Astrocyte (in vitro differentiated cells and primary cell): ENCODE measurements at regions not wholly inside any gene's neighbourhood (a gene's known extent, or its start where the extent isn't known, plus 50 kb on each side); places are given as distances from the start of the nearest gene placed in this dataset.
A peak's percentile ranks its signal among the peaks of the same experiment; 100 is the strongest.

Experiments used
- DNase-seq: peaks from one replicate; pipeline ENCODE4 v3.0.0-alpha.2; 2010; ENCODE audit warnings: low read depth
- FAIRE-seq: peaks from 2 replicates; lab custom pipeline; 2011; peaks lifted over from hg19 to GRCh38; lab: Jason Lieb, UNC
- H2AFZ ChIP-seq: 2 replicates; pipeline ENCODE4 v1.6.0; 2012; ENCODE audit warnings: low read depth, low read length, inconsistent platforms
- H3K27ac ChIP-seq: 2 replicates; pipeline ENCODE4 v1.5.1; 2011; ENCODE audit warnings: low read depth, low read length, inconsistent platforms
- H3K27me3 ChIP-seq: 2 replicates; pipeline ENCODE4 v1.6.0; 2011; ENCODE audit warnings: low read length, inconsistent platforms; ENCODE audit not compliant: insufficient read depth
- H3K36me3 ChIP-seq: 2 replicates; pipeline ENCODE4 v1.5.1; 2011; ENCODE audit warnings: low read length, inconsistent platforms; ENCODE audit not compliant: insufficient read depth
- H3K4me1 ChIP-seq: 2 replicates; pipeline ENCODE4 v1.5.1; 2011; ENCODE audit warnings: low read length, inconsistent platforms; ENCODE audit not compliant: insufficient read depth
- H3K4me2 ChIP-seq: 2 replicates; pipeline ENCODE4 v1.6.0; 2012; ENCODE audit warnings: low read length, inconsistent platforms
- H3K4me3 ChIP-seq: 2 replicates; pipeline ENCODE4 v1.5.1; 2011; ENCODE audit warnings: low read depth, mild to moderate bottlenecking, low read length, inconsistent platforms; ENCODE audit not compliant: insufficient read depth
- H3K79me2 ChIP-seq: 2 replicates; pipeline ENCODE4 v1.6.0; 2012; ENCODE audit warnings: mild to moderate bottlenecking, low read length, inconsistent platforms; ENCODE audit not compliant: insufficient read depth
- H3K9ac ChIP-seq: 2 replicates; pipeline ENCODE4 v1.6.0; 2012; ENCODE audit warnings: mild to moderate bottlenecking, low read length, inconsistent platforms
- H3K9me3 ChIP-seq: 2 replicates; pipeline ENCODE4 v1.5.1; 2012; ENCODE audit warnings: low read depth, mild to moderate bottlenecking, low read length, inconsistent platforms; ENCODE audit not compliant: insufficient read depth
- H4K20me1 ChIP-seq: 2 replicates; pipeline ENCODE4 v1.6.0; 2012; ENCODE audit warnings: low read length, inconsistent platforms; ENCODE audit not compliant: insufficient read depth
- H3K27ac Mint-ChIP-seq: one replicate; pipeline ENCODE4 v1.8.0; 2021; ENCODE audit warnings: mild to moderate bottlenecking, mixed read lengths; ENCODE audit not compliant: unreplicated experiment
- H3K27me3 Mint-ChIP-seq: one replicate; pipeline ENCODE4 v1.8.0; 2021; ENCODE audit warnings: low read depth, mixed read lengths; ENCODE audit not compliant: unreplicated experiment
- H3K36me3 Mint-ChIP-seq: one replicate; pipeline ENCODE4 v1.8.0; 2021; ENCODE audit warnings: low read depth, mixed read lengths; ENCODE audit not compliant: unreplicated experiment
- H3K4me1 Mint-ChIP-seq: one replicate; pipeline ENCODE4 v1.8.0; 2021; ENCODE audit warnings: low read depth, mixed read lengths; ENCODE audit not compliant: unreplicated experiment
- H3K4me3 Mint-ChIP-seq: one replicate; pipeline ENCODE4 v1.8.0; 2021; ENCODE audit warnings: mild to moderate bottlenecking, moderate library complexity, mixed read lengths; ENCODE audit not compliant: unreplicated experiment
- H3K9me3 Mint-ChIP-seq: one replicate; pipeline ENCODE4 v1.8.0; 2021; ENCODE audit warnings: mild to moderate bottlenecking, mixed read lengths; ENCODE audit not compliant: unreplicated experiment
- EZH2 ChIP-seq: IDR thresholded peaks from 2 replicates; pipeline ENCODE4 v1.6.1; 2012; ENCODE audit warnings: mild to moderate bottlenecking, low read length, inconsistent platforms; ENCODE audit not compliant: insufficient read depth
- TF ChIP-seq, protein P1 (sequence below): IDR thresholded peaks from 2 replicates; pipeline ENCODE4 v1.5.1; 2011; ENCODE audit warnings: low read depth, mild to moderate bottlenecking, inconsistent platforms, low read length, moderate library complexity; ENCODE audit not compliant: insufficient read depth

DNA sequence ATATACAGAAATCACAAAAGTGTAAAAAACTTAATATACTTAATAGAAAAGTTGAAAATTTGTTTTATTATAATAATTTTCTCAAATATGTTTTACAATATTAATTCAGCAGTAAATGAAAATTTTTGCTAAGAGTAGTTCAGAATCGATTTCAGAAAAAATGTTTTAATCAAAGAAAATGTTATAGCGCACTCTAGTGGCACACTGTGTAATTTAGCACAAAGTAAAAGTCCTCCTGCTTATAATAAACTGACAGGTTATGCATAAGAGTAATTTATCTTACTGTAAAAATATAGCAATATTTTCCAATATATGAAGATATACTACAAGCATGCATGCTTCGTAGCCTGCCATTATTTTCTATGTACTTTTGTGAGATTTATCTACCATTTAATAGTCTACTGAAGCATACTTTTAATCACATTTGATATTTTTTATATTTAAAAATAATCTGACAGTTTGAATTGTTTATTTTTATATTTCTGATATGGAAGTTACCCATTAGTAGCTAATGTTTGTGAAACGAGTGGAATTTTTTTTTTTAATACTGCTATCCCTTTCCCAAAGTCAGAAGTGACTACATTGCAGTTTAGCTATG, 217.9 kb upstream of the KLHL4 start:
- FAIRE-seq: peak; percentile 80
- TF ChIP-seq, protein P1, sequence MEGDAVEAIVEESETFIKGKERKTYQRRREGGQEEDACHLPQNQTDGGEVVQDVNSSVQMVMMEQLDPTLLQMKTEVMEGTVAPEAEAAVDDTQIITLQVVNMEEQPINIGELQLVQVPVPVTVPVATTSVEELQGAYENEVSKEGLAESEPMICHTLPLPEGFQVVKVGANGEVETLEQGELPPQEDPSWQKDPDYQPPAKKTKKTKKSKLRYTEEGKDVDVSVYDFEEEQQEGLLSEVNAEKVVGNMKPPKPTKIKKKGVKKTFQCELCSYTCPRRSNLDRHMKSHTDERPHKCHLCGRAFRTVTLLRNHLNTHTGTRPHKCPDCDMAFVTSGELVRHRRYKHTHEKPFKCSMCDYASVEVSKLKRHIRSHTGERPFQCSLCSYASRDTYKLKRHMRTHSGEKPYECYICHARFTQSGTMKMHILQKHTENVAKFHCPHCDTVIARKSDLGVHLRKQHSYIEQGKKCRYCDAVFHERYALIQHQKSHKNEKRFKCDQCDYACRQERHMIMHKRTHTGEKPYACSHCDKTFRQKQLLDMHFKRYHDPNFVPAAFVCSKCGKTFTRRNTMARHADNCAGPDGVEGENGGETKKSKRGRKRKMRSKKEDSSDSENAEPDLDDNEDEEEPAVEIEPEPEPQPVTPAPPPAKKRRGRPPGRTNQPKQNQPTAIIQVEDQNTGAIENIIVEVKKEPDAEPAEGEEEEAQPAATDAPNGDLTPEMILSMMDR: peak; percentile 36
- no peak for TF ChIP-seq EZH2
- no peak overlapping the region for H3K4me3 Mint-ChIP-seq

DNA sequence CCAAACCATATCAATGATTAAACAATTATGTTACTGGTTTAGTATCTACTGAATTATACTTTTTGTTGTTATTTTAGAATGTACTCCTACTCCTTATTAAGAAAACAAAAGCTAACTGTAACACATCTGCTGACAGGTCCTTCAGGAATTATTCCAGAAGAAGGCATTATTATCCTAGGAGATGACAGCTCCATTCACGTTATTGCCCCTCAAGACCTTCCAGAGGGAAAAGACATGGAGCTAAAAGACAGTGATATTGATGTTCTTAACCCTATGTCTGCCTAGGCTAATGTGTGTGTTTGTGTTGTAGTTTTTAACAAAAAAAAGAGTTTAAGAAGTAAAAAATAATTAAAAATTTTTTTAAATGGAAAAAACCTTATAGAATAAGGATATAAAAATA, 206.8 kb upstream of the KLHL4 start:
- Histone ChIP-seq H3K9me3 (no peaks in the 10 kb centered on the region), H2AFZ (no peak overlapping the region), H3K4me3 (no peak overlapping the region), H3K9ac (no peak overlapping the region), H3K27me3 (no peaks in the 10 kb centered on the region), H4K20me1 (no peaks in the 10 kb centered on the region), H3K79me2 (no peaks in the 10 kb centered on the region), H3K36me3 (no peaks in the 10 kb centered on the region), H3K27ac (no peak overlapping the region), H3K4me2 (no peak overlapping the region), H3K4me1 (no peaks in the 10 kb centered on the region)
- TF ChIP-seq EZH2: no peak
- TF ChIP-seq, protein P1: no peak
- Mint-ChIP-seq H3K36me3 (no peaks in the 10 kb centered on the region), H3K9me3 (no peaks in the 10 kb centered on the region), H3K27me3 (no peaks in the 10 kb centered on the region), H3K4me1 (no peaks in the 10 kb centered on the region), H3K4me3 (no peak overlapping the region), H3K27ac (no peak overlapping the region)
- DNase-seq (no peak), FAIRE-seq (no peak)

More for the DNA sequence above, 217.9 kb upstream of the KLHL4 start:
- H3K4me1 Mint-ChIP-seq: no peaks in the 10 kb centered on the region
- H3K4me3 ChIP-seq: no peak overlapping the region
- no peak overlapping the region for H3K27ac Mint-ChIP-seq
- H2AFZ ChIP-seq: no peak overlapping the region
- no peaks in the 10 kb centered on the region for H3K36me3 Mint-ChIP-seq
- H3K27me3 Mint-ChIP-seq: no peaks in the 10 kb centered on the region
- no peak overlapping the region for H3K4me2 ChIP-seq
- no peaks in the 10 kb centered on the region for H3K9me3 ChIP-seq
- H3K27ac ChIP-seq: no peak overlapping the region
- H3K27me3 ChIP-seq: no peaks in the 10 kb centered on the region
- H3K9ac ChIP-seq: no peak overlapping the region
- H3K36me3 ChIP-seq: no peaks in the 10 kb centered on the region
- H3K79me2 ChIP-seq: no peaks in the 10 kb centered on the region
- peaks cover 1% of the 10 kb centered on the region for H3K9me3 Mint-ChIP-seq
- DNase-seq: no peak
- no peaks in the 10 kb centered on the region for H3K4me1 ChIP-seq
- no peaks in the 10 kb centered on the region for H4K20me1 ChIP-seq

DNA sequence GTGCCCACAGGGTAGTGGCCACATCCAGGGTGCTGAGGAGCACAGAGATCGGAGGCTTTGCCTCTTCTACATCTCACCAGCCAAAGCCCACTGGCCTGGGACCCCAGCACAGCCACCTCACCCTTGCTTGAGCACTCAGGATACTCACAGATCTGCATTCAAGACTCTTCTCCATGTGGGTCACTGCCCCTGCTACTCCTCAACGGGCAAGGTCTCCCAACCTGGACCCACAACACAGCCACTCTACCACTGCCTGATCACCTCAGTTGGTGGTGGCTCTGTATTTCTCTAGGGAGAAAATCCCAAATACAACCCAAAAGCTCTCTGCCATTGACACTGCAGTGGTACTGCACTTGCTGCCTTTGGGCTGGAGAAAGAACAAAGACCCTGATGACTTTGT, 190.3 kb upstream of the KLHL4 start:
- Mint-ChIP-seq H3K4me3 (no peak overlapping the region), H3K27me3 (no peaks in the 10 kb centered on the region), H3K36me3 (no peaks in the 10 kb centered on the region), H3K4me1 (no peaks in the 10 kb centered on the region), H3K9me3 (peaks cover 4% of the 10 kb centered on the region), H3K27ac (no peak overlapping the region)
- no peaks in the 10 kb centered on the region for H4K20me1 ChIP-seq
- H3K27ac ChIP-seq: no peak overlapping the region
- TF ChIP-seq, protein P1: no peak
- no peak for TF ChIP-seq EZH2
- no peak for DNase-seq
- no peak overlapping the region for H3K9ac ChIP-seq
- H3K9me3 ChIP-seq: no peaks in the 10 kb centered on the region
- no peaks in the 10 kb centered on the region for H3K4me1 ChIP-seq
- no peaks in the 10 kb centered on the region for H3K79me2 ChIP-seq
- no peaks in the 10 kb centered on the region for H3K36me3 ChIP-seq
- H2AFZ ChIP-seq: no peak overlapping the region
- no peak overlapping the region for H3K4me3 ChIP-seq
- FAIRE-seq: no peak
- no peak overlapping the region for H3K4me2 ChIP-seq
- no peaks in the 10 kb centered on the region for H3K27me3 ChIP-seq
